ENCODE measurements at regions not wholly inside any gene's neighbourhood (a gene's known extent, or its start where the extent isn't known, plus 50 kb on each side); places are given as distances from the start of the nearest gene placed in this dataset.

GRCh38 chr6:164013480-164014208, 599.1 kb downstream of the QKI start:
- intact Hi-C loops (cut with micrococcal nuclease): no loop called here
- Mint-ChIP-seq H3K9me3 (peaks cover 5% of the 10 kb centered on the region), H3K27me3 (ENCODE audit: insufficient read depth) (peaks cover 2% of the 10 kb centered on the region), H3K36me3 (ENCODE audit: low read depth) (no peaks in the 10 kb centered on the region), H3K27ac (no peak overlapping the region), H3K4me3 (no peak overlapping the region), H3K4me1 (ENCODE audit: low read depth) (no peaks in the 10 kb centered on the region)
- no peak for DNase-seq (ENCODE audit: low spot score)

GRCh38 chr6:164011321-164011720, 596.8 kb downstream of the QKI start:
- H3K9me3 Mint-ChIP-seq: peaks cover 5% of the 10 kb centered on the region
- no peaks in the 10 kb centered on the region for H3K4me1 Mint-ChIP-seq (ENCODE audit: low read depth)
- intact Hi-C loops (cut with micrococcal nuclease): no loop called here
- H3K4me3 Mint-ChIP-seq: no peak overlapping the region
- DNase-seq (ENCODE audit: low spot score): no peak
- H3K36me3 Mint-ChIP-seq (ENCODE audit: low read depth): no peaks in the 10 kb centered on the region
- no peak overlapping the region for H3K27ac Mint-ChIP-seq
- no peaks in the 10 kb centered on the region for H3K27me3 Mint-ChIP-seq (ENCODE audit: insufficient read depth)

- no peaks in the 10 kb centered on the region for H3K9me3 Mint-ChIP-seq
- no peak for DNase-seq (ENCODE audit: low spot score)
- no peak overlapping the region for H3K27ac Mint-ChIP-seq
- no peaks in the 10 kb centered on the region for H3K27me3 Mint-ChIP-seq (ENCODE audit: insufficient read depth)
- no peaks in the 10 kb centered on the region for H3K4me1 Mint-ChIP-seq (ENCODE audit: low read depth)
- no peaks in the 10 kb centered on the region for H3K36me3 Mint-ChIP-seq (ENCODE audit: low read depth)
- H3K4me3 Mint-ChIP-seq: no peak overlapping the region
- intact Hi-C loops (cut with micrococcal nuclease): no loop called here
Measured at GRCh38 chr6:164010441-164011103, 596.1 kb downstream of the QKI start.

GRCh38 chr6:164008902-164009301, 594.4 kb downstream of the QKI start:
- H3K9me3 Mint-ChIP-seq: no peaks in the 10 kb centered on the region
- H3K27me3 Mint-ChIP-seq (ENCODE audit: insufficient read depth): no peaks in the 10 kb centered on the region
- no peak overlapping the region for H3K27ac Mint-ChIP-seq
- no peaks in the 10 kb centered on the region for H3K4me1 Mint-ChIP-seq (ENCODE audit: low read depth)
- intact Hi-C loops (cut with micrococcal nuclease): no loop called here
- DNase-seq (ENCODE audit: low spot score): no peak
- H3K4me3 Mint-ChIP-seq: no peak overlapping the region
- H3K36me3 Mint-ChIP-seq (ENCODE audit: low read depth): no peaks in the 10 kb centered on the region

GRCh38 chr6:164007881-164008280, 593.4 kb downstream of the QKI start:
- Mint-ChIP-seq H3K36me3 (ENCODE audit: low read depth) (no peaks in the 10 kb centered on the region), H3K27ac (no peak overlapping the region)
- intact Hi-C loops (cut with micrococcal nuclease): no loop called here

GRCh38 chr6:164006459-164006858, 591.9 kb downstream of the QKI start:
- Mint-ChIP-seq H3K4me3 (no peak overlapping the region), H3K36me3 (ENCODE audit: low read depth) (no peaks in the 10 kb centered on the region), H3K27me3 (ENCODE audit: insufficient read depth) (no peaks in the 10 kb centered on the region), H3K27ac (no peak overlapping the region), H3K9me3 (no peaks in the 10 kb centered on the region), H3K4me1 (ENCODE audit: low read depth) (no peaks in the 10 kb centered on the region)
- no peak for DNase-seq (ENCODE audit: low spot score)
- intact Hi-C loops (cut with micrococcal nuclease): no loop called here

More at GRCh38 chr6:164007881-164008280, 593.4 kb downstream of the QKI start:
- Mint-ChIP-seq H3K4me3 (no peak overlapping the region), H3K27me3 (ENCODE audit: insufficient read depth) (no peaks in the 10 kb centered on the region), H3K4me1 (ENCODE audit: low read depth) (no peaks in the 10 kb centered on the region), H3K9me3 (no peaks in the 10 kb centered on the region)
- no peak for DNase-seq (ENCODE audit: low spot score)

- H3K36me3 Mint-ChIP-seq (ENCODE audit: low read depth): no peaks in the 10 kb centered on the region
- H3K9me3 Mint-ChIP-seq: no peaks in the 10 kb centered on the region
- no peaks in the 10 kb centered on the region for H3K4me1 Mint-ChIP-seq (ENCODE audit: low read depth)
- no peak overlapping the region for H3K27ac Mint-ChIP-seq
- no peak overlapping the region for H3K4me3 Mint-ChIP-seq
- intact Hi-C loops (cut with micrococcal nuclease): no loop called here
- no peak for DNase-seq (ENCODE audit: low spot score)
- H3K27me3 Mint-ChIP-seq (ENCODE audit: insufficient read depth): no peaks in the 10 kb centered on the region
Measured at GRCh38 chr6:164005004-164005711, 590.6 kb downstream of the QKI start.

GRCh38 chr6:164000276-164000675, 585.8 kb downstream of the QKI start:
- Mint-ChIP-seq H3K9me3 (no peaks in the 10 kb centered on the region), H3K27me3 (ENCODE audit: insufficient read depth) (no peaks in the 10 kb centered on the region), H3K4me1 (ENCODE audit: low read depth) (no peaks in the 10 kb centered on the region), H3K36me3 (ENCODE audit: low read depth) (no peaks in the 10 kb centered on the region), H3K4me3 (no peak overlapping the region), H3K27ac (no peak overlapping the region)
- no peak for DNase-seq (ENCODE audit: low spot score)
- intact Hi-C loops (cut with micrococcal nuclease): no loop called here

GRCh38 chr6:163999475-164000125, 585.1 kb downstream of the QKI start:
- intact Hi-C loops (cut with micrococcal nuclease): no loop called here
- no peak overlapping the region for H3K4me3 Mint-ChIP-seq
- no peak for DNase-seq (ENCODE audit: low spot score)
- no peaks in the 10 kb centered on the region for H3K27me3 Mint-ChIP-seq (ENCODE audit: insufficient read depth)
- H3K9me3 Mint-ChIP-seq: no peaks in the 10 kb centered on the region
- no peak overlapping the region for H3K27ac Mint-ChIP-seq
- H3K36me3 Mint-ChIP-seq (ENCODE audit: low read depth): no peaks in the 10 kb centered on the region
- H3K4me1 Mint-ChIP-seq (ENCODE audit: low read depth): no peaks in the 10 kb centered on the region

- no peak overlapping the region for H3K27ac Mint-ChIP-seq
- no peaks in the 10 kb centered on the region for H3K27me3 Mint-ChIP-seq (ENCODE audit: insufficient read depth)
- DNase-seq (ENCODE audit: low spot score): no peak
- no peak overlapping the region for H3K4me3 Mint-ChIP-seq
- no peaks in the 10 kb centered on the region for H3K9me3 Mint-ChIP-seq
- no peaks in the 10 kb centered on the region for H3K36me3 Mint-ChIP-seq (ENCODE audit: low read depth)
- no peaks in the 10 kb centered on the region for H3K4me1 Mint-ChIP-seq (ENCODE audit: low read depth)
- intact Hi-C loops (cut with micrococcal nuclease): no loop called here
Measured at GRCh38 chr6:163998496-163998895, 584.0 kb downstream of the QKI start.

GRCh38 chr6:163996491-163996890, 582.0 kb downstream of the QKI start:
- no peaks in the 10 kb centered on the region for H3K27me3 Mint-ChIP-seq (ENCODE audit: insufficient read depth)
- no peak overlapping the region for H3K4me3 Mint-ChIP-seq
- no peaks in the 10 kb centered on the region for H3K36me3 Mint-ChIP-seq (ENCODE audit: low read depth)
- H3K4me1 Mint-ChIP-seq (ENCODE audit: low read depth): no peaks in the 10 kb centered on the region
- no peak for DNase-seq (ENCODE audit: low spot score)
- no peaks in the 10 kb centered on the region for H3K9me3 Mint-ChIP-seq
- H3K27ac Mint-ChIP-seq: no peak overlapping the region
- intact Hi-C loops (cut with micrococcal nuclease): no loop called here

GRCh38 chr6:163994566-163994965, 580.0 kb downstream of the QKI start:
- H3K4me3 Mint-ChIP-seq: no peak overlapping the region
- intact Hi-C loops (cut with micrococcal nuclease): no loop called here
- H3K27ac Mint-ChIP-seq: no peak overlapping the region
- no peaks in the 10 kb centered on the region for H3K4me1 Mint-ChIP-seq (ENCODE audit: low read depth)
- no peaks in the 10 kb centered on the region for H3K9me3 Mint-ChIP-seq
- no peak for DNase-seq (ENCODE audit: low spot score)
- H3K27me3 Mint-ChIP-seq (ENCODE audit: insufficient read depth): no peaks in the 10 kb centered on the region
- no peaks in the 10 kb centered on the region for H3K36me3 Mint-ChIP-seq (ENCODE audit: low read depth)

- no peak overlapping the region for H3K27ac Mint-ChIP-seq
- H3K36me3 Mint-ChIP-seq (ENCODE audit: low read depth): no peaks in the 10 kb centered on the region
- no peaks in the 10 kb centered on the region for H3K9me3 Mint-ChIP-seq
- intact Hi-C loops (cut with micrococcal nuclease): no loop called here
- H3K4me3 Mint-ChIP-seq: no peak overlapping the region
- H3K27me3 Mint-ChIP-seq (ENCODE audit: insufficient read depth): no peaks in the 10 kb centered on the region
- no peak for DNase-seq (ENCODE audit: low spot score)
- no peaks in the 10 kb centered on the region for H3K4me1 Mint-ChIP-seq (ENCODE audit: low read depth)
Measured at GRCh38 chr6:163992701-163993100, 578.2 kb downstream of the QKI start.
